ENCODE measurements at regions not wholly inside any gene's neighbourhood (a gene's known extent, or its start where the extent isn't known, plus 50 kb on each side); places are given as distances from the start of the nearest gene placed in this dataset.

DNA sequence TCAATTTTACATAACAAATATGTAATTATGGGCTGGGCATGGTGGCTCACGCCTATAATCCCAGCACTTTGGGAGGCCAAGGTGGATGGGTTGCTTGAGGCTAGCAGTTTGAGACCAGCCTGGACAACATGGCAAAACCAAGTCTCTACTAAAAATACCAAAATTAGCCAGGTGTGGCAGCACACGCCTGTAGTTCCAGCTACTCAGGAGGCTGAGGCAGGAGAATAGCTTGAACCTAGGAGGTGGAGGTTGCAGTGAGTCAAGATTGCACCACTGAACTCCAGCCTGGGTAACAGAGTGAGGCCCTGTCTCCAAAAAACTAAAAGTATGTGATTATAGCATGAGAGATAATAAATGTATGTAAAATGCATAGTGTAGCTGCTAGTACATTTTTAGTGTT is 229.0 kb downstream of the PPARGC1A start:
- TF ChIP-seq EZH2 (optimal IDR thresholded peaks at IDR 0.05; ENCODE audit: low read depth, low read length) (no peak), CTCF (IDR thresholded peaks at IDR 0.05; ENCODE audit: low read length) (0 out of 2 replicates have a peak, but pooled peaks have one; percentile 10)
